ENCODE measurements at regions not wholly inside any gene's neighbourhood (a gene's known extent, or its start where the extent isn't known, plus 50 kb on each side); places are given as distances from the start of the nearest gene placed in this dataset.

DNA sequence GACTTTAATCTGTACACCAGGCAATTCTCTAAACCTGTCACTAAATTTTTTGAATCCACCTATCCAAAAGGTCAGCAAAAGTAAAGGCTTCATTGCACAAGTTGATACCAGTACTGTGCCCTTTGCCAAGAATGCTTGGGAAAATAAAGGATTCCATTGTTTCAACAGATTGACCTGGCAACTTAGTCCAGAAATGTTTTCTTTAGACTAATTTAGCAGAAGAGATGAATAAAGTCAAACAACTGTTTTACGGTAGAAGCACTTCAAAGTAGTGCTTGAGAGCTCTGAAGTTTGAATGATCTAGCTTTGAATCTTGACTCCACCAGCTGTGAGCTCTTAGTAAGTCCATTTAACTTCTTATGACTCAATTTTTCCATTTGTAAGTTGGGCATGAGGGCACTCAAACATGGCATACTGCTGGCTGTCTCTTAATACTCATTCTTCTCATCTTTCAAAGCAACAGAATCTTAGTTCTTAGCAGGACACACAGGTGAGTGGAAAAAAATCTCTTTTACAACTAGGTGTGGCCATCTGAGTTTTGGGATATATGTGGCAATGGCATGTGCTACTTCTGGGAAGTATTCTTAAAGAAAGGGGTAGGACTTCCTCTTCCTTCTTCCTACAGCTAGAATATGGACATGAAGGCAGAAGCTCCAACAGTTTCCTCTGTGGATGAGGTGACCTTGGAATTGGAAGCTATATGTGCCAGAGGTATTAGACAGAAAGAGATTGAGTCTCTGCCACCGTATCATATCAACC, 55.9 kb upstream of the LOC128125822 start:
- Histone ChIP-seq H3K9me3 (replicated peaks) (no peaks in the 10 kb centered on the region), H3K4me3 (no peak overlapping the region), H3K27me3 (no peaks in the 10 kb centered on the region), H3K36me3 (no peaks in the 10 kb centered on the region), H3K27ac (no peak overlapping the region), H3K4me1 (no peaks in the 10 kb centered on the region)
- no peak for DNase-seq

- H3K9me3 ChIP-seq (replicated peaks): no peaks in the 10 kb centered on the region
- DNase-seq: no peak
- H3K27me3 ChIP-seq: no peaks in the 10 kb centered on the region
- no peaks in the 10 kb centered on the region for H3K36me3 ChIP-seq
- H3K4me1 ChIP-seq: no peaks in the 10 kb centered on the region
- H3K4me3 ChIP-seq: no peak overlapping the region
- no peak overlapping the region for H3K27ac ChIP-seq
Measured at GRCh38 chr6:63517221-63517620, 55.1 kb upstream of the LOC128125822 start.

DNA sequence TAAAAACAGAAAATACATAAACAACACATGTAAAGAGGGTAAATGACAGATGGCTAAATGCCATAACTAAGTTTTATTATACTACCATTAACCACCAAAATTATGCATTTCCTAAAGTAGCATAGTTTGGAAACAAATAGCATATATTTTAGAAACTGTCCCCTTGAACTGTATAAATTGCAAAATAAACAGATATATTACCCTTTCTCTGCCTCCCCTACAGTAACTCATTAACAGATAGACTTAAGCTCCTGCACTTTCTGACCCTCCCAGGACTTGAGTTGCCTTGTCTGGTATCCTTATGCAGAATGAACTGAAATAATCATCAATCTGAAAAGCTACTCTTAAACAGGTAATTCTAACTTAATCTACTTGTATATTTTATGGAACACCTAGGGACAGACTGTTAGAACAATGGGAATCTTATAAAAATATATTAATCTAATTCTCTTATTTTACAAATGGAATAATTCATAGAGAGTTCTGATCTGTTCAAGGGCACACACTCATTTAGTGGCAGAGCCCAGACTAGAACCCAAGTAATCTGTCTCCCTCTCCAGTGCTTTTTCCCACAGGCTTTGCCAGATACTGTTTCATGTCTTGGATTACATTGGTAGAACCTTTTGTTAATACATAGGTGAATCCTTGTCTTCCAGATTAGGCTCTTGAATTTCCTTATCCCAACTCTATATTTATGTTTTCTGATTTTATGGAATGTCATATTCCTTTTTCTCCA, 50.6 kb upstream of the LOC128125822 start:
- Histone ChIP-seq H3K36me3 (no peaks in the 10 kb centered on the region), H3K27ac (no peak overlapping the region), H3K4me3 (no peak overlapping the region), H3K9me3 (replicated peaks) (no peaks in the 10 kb centered on the region), H3K27me3 (no peaks in the 10 kb centered on the region), H3K4me1 (no peaks in the 10 kb centered on the region)
- no peak for DNase-seq
